Mammary epithelial cell (primary cell): ENCODE measurements at regions not wholly inside any gene's neighbourhood (a gene's known extent, or its start where the extent isn't known, plus 50 kb on each side); places are given as distances from the start of the nearest gene placed in this dataset.

Experiments used
- CTCF ChIP-seq, 2 donors: IDR thresholded peaks in 1 of 2; conservative IDR thresholded peaks in 1 of 2; 2 replicates each; pipeline ENCODE4 v1.5.1; 2011 to 2012; ENCODE audit warnings: inconsistent platforms in 2 of 2, low read length in 2 of 2, mild to moderate bottlenecking in 2 of 2, control low read depth in 1 of 2, low read depth in 1 of 2; ENCODE audit not compliant: insufficient read depth in 1 of 2; ENCODE audit errors: extremely low read depth in 1 of 2
- EZH2 ChIP-seq: IDR thresholded peaks from 2 replicates; pipeline ENCODE4 v1.6.1; 2012; ENCODE audit warnings: low read length, inconsistent platforms, borderline replicate concordance

- no peak for TF ChIP-seq CTCF (conservative IDR thresholded peaks at IDR 0.05 in 1 of 2, IDR thresholded peaks at IDR 0.05 in 1 of 2; ENCODE audit: extremely low read depth in 1 of 2, insufficient read depth in 1 of 2, low read depth in 1 of 2, low read length in 2 of 2)
- TF ChIP-seq EZH2 = no peak
These were observed 66.7 kb upstream of the DHX15 start for GRCh38 chr4:24650849-24651640.
